ENCODE measurements at regions not wholly inside any gene's neighbourhood (a gene's known extent, or its start where the extent isn't known, plus 50 kb on each side); places are given as distances from the start of the nearest gene placed in this dataset.

DNA sequence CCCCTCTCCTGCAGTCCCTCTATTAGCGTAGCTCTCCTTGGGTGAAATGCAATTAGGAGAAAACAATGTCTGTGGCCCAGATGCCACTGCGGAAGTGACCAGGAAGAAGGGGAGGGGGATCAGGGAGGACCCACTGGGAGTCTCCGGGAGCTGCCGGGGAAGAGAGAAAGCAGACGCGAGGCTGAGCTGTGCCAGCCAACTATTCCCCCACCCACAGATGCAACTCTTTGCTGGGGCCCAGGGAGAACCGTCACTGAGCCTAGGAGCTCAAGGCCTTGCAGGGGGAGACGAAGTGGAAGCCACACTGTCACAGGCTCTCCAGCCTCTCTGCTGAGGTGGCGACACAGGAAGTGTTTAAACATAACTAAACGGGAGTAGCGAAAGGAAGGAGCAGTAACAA lies 149.2 kb downstream of the BCOR start:
- Mint-ChIP-seq H3K4me1 (peaks cover 5% of the 10 kb centered on the region), H3K4me3 (no peak overlapping the region), H3K27ac (no peak overlapping the region), H3K27me3 (no peaks in the 10 kb centered on the region), H3K36me3 (ENCODE audit: low read depth) (no peaks in the 10 kb centered on the region), H3K9me3 (no peaks in the 10 kb centered on the region)
- TF ChIP-seq, protein P1, sequence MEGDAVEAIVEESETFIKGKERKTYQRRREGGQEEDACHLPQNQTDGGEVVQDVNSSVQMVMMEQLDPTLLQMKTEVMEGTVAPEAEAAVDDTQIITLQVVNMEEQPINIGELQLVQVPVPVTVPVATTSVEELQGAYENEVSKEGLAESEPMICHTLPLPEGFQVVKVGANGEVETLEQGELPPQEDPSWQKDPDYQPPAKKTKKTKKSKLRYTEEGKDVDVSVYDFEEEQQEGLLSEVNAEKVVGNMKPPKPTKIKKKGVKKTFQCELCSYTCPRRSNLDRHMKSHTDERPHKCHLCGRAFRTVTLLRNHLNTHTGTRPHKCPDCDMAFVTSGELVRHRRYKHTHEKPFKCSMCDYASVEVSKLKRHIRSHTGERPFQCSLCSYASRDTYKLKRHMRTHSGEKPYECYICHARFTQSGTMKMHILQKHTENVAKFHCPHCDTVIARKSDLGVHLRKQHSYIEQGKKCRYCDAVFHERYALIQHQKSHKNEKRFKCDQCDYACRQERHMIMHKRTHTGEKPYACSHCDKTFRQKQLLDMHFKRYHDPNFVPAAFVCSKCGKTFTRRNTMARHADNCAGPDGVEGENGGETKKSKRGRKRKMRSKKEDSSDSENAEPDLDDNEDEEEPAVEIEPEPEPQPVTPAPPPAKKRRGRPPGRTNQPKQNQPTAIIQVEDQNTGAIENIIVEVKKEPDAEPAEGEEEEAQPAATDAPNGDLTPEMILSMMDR (IDR thresholded peaks at IDR 0.05): no peak
- POLR2A ChIA-PET: no interaction called here
- ATAC-seq (ENCODE audit: low read depth): no peak
- intact Hi-C loops (cut with micrococcal nuclease): no loop called here
- DNase-seq: no peak
- CTCF ChIA-PET: no interaction called here

DNA sequence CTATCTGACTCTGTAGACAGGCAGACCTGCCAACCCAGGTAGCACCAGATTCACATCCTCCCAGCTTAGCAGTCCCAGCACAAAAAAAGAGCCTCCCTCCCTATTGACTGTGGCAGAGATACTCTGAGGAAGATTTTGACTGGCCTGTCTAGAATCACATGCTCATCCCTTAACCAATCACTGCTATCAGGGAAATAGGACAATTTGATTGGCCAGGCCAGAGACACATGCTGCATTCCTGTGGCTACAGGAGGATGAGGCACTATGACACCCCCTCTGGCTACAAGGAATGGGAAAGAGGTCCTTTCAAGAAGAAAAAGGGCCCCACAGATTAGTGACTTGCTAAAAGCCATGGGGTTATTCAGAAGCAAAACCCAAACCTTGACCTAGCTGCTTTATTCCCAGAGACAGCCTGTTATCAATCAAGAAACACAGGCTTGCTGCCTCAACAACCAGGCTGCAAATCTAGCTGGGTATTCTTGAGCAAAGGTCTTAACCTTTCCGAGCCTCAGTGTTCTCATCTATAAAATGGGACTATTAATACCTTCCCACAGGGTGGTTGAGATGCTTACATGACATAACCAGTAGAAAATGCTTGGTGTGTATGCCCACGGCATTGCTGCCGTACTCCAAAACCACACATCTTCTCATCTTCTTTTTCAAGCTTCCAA lies 147.6 kb downstream of the BCOR start:
- DNase-seq (no peak), ATAC-seq (ENCODE audit: low read depth) (no peak)
- peaks cover 5% of the 10 kb centered on the region for H3K4me1 Mint-ChIP-seq
- H3K36me3 Mint-ChIP-seq (ENCODE audit: low read depth): no peaks in the 10 kb centered on the region
- ChIA-PET CTCF (no interaction called here), POLR2A (no interaction called here)
- no peak overlapping the region for H3K27ac Mint-ChIP-seq
- H3K4me3 Mint-ChIP-seq: no peak overlapping the region
- TF ChIP-seq, protein P1 (IDR thresholded peaks at IDR 0.05): no peak
- intact Hi-C loops (cut with micrococcal nuclease): no loop called here
- no peaks in the 10 kb centered on the region for H3K9me3 Mint-ChIP-seq
- H3K27me3 Mint-ChIP-seq: no peaks in the 10 kb centered on the region

DNA sequence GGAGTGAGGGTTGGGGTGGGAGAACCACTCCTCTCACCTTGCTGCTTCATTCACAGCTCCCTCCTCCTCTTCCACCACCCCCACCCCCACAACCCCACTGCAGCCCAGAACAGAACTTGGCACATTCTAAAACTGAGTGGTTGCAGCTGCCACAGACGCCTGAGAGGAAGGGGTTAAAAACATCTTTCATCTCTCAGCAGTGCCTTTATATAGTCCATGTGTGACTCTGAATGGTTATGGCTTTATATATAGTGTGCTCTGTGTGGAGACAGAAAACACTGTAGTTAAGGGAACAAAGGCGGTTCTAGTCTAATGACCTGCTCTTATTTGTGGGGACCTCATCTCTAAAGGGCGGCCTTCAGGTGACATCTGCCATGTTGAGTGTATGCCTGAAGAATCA lies 144.8 kb downstream of the BCOR start:
- no peak overlapping the region for H3K27ac Mint-ChIP-seq
- H3K27me3 Mint-ChIP-seq: no peaks in the 10 kb centered on the region
- POLR2A ChIA-PET: no interaction called here
- CTCF ChIA-PET: no interaction called here
- H3K4me3 Mint-ChIP-seq: no peak overlapping the region
- TF ChIP-seq, protein P1 (IDR thresholded peaks at IDR 0.05): no peak
- ATAC-seq (ENCODE audit: low read depth) (no peak), DNase-seq (no peak)
- H3K4me1 Mint-ChIP-seq: peaks cover 5% of the 10 kb centered on the region
- intact Hi-C loops (cut with micrococcal nuclease): no loop called here
- H3K9me3 Mint-ChIP-seq: no peaks in the 10 kb centered on the region
- H3K36me3 Mint-ChIP-seq (ENCODE audit: low read depth): no peaks in the 10 kb centered on the region

DNA sequence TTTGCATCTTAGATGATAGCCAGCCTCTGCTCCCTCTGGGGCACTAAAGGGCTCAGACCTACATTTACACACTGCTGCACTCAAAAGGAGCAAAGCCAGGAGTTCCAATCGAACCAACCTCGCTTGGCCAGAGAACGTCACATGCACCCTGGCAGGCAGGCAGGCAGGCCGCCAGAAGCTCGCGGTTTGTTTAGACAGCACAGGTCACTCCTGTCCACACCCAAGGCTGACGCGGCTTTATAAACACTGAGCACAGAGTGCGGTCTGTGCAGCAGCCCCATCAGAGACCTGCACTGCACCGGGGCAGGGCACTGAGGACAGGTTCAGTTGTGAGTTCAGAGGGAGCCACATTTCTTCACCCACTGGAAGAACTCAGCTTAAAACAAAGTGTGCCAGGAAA lies 143.9 kb downstream of the BCOR start:
- H3K36me3 Mint-ChIP-seq (ENCODE audit: low read depth): no peaks in the 10 kb centered on the region
- intact Hi-C loops (cut with micrococcal nuclease): no loop called here
- DNase-seq (no peak), ATAC-seq (ENCODE audit: low read depth) (no peak)
- POLR2A ChIA-PET: no interaction called here
- no peaks in the 10 kb centered on the region for H3K27me3 Mint-ChIP-seq
- CTCF ChIA-PET: no interaction called here
- TF ChIP-seq, protein P1 (IDR thresholded peaks at IDR 0.05): no peak
- no peak overlapping the region for H3K4me3 Mint-ChIP-seq
- H3K27ac Mint-ChIP-seq: no peak overlapping the region
- H3K9me3 Mint-ChIP-seq: no peaks in the 10 kb centered on the region
- peaks cover 5% of the 10 kb centered on the region for H3K4me1 Mint-ChIP-seq

DNA sequence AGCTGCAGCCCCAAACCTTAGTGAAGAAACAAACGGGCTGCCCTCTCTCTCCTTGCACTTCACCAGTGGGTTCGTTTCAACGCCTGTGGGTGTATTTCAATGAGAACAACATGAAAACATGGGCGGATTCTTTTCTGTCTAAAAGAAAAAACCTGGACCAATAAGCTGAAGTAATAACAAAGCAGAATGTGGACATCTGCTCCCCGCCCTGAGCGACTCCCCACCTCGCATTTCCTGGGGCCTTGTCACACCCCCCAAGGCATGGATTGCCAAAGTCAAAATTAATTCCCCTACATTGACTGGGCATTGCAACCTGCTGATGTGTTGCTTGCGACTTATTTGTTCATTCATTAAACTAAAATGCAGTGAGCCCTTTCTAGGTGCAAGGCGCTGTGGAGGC lies 142.9 kb downstream of the BCOR start:
- TF ChIP-seq, protein P1 (IDR thresholded peaks at IDR 0.05): no peak
- H3K27ac Mint-ChIP-seq: no peak overlapping the region
- H3K9me3 Mint-ChIP-seq: no peaks in the 10 kb centered on the region
- CTCF ChIA-PET: no interaction called here
- DNase-seq (no peak), ATAC-seq (ENCODE audit: low read depth) (no peak)
- POLR2A ChIA-PET: no interaction called here
- peaks cover 1% of the 10 kb centered on the region for H3K4me1 Mint-ChIP-seq
- intact Hi-C loops (cut with micrococcal nuclease): no loop called here
- H3K4me3 Mint-ChIP-seq: no peak overlapping the region
- no peaks in the 10 kb centered on the region for H3K27me3 Mint-ChIP-seq
- H3K36me3 Mint-ChIP-seq (ENCODE audit: low read depth): no peaks in the 10 kb centered on the region
